Endothelial cell of umbilical vein (primary cell): ENCODE measurements at regions not wholly inside any gene's neighbourhood (a gene's known extent, or its start where the extent isn't known, plus 50 kb on each side); places are given as distances from the start of the nearest gene placed in this dataset.

Source experiments
- BruUV-seq: library from RNA; stranded (reverse); fragments of 400-500 nt; replicated peaks from 2 replicates; lab custom pipeline; 2021; lab: Mats Ljungman, UMichigan
- CTCF ChIA-PET: fragments of 300-600, 350-600 bp; sonication (Branson Sonifier 250); formaldehyde crosslinking; loops from one replicate; lab custom pipeline; 2021; ENCODE audit warnings: antibody characterized with exemption, inconsistent platforms; lab: Charles Lee
- POLR2A ChIA-PET: fragments of 300-600, 350-600 bp; sonication (Branson Sonifier 250); formaldehyde crosslinking; loops from one replicate; lab custom pipeline; 2021; ENCODE audit warnings: antibody characterized with exemption, inconsistent platforms; lab: Charles Lee
- DNase-seq: peaks from one replicate; pipeline ENCODE4 v3.0.0-alpha.2; 2011; ENCODE audit warnings: low read depth, low spot score
- FAIRE-seq: peaks from 2 replicates; lab custom pipeline; 2011; peaks lifted over from hg19 to GRCh38; lab: Jason Lieb, UNC
- H2AFZ ChIP-seq: 2 replicates; pipeline ENCODE4 v1.6.0; 2012; ENCODE audit warnings: low read depth, low read length, control low read depth, inconsistent platforms
- H3K27ac ChIP-seq: 2 replicates; pipeline ENCODE4 v1.5.1; 2011; ENCODE audit warnings: low read depth, mild to moderate bottlenecking, control low read depth, low read length, moderate library complexity; ENCODE audit not compliant: insufficient read depth
- H3K27me3 ChIP-seq, 2 experiments: 2 replicates each; pipeline versions ENCODE4 v1.6.0 to v1.6.1; 2011; ENCODE audit warnings: low read length in 2 of 2, mixed read lengths in 1 of 2; ENCODE audit not compliant: control insufficient read depth in 2 of 2, insufficient read depth in 2 of 2
- H3K36me3 ChIP-seq, 2 experiments: 2 replicates in 1 of 2; 3 replicates in 1 of 2; pipeline ENCODE4 v1.5.1; 2011; ENCODE audit warnings: low read length in 2 of 2, mild to moderate bottlenecking in 1 of 2, moderate library complexity in 1 of 2; ENCODE audit not compliant: control insufficient read depth in 2 of 2, insufficient read depth in 2 of 2; ENCODE audit errors: extremely low read depth in 1 of 2
- H3K4me1 ChIP-seq: 3 replicates; pipeline ENCODE4 v1.5.1; 2011; ENCODE audit warnings: mild to moderate bottlenecking, low read length; ENCODE audit not compliant: control insufficient read depth, insufficient read depth; ENCODE audit errors: extremely low read depth
- H3K4me2 ChIP-seq: 2 replicates; pipeline ENCODE4 v1.6.1; 2011; ENCODE audit warnings: low read length, control low read depth, mixed read lengths; ENCODE audit not compliant: insufficient read depth
- H3K4me3 ChIP-seq, 3 experiments: fragments of 200-600 bp in 1 of 3; sonication (generic), shearing (Covaris generic) in 1 of 3; replicated peaks in 1 of 3; 2 replicates each; pipeline ENCODE4 v1.5.1; 2011 to 2016; ENCODE audit warnings: control low read depth in 3 of 3, low read length in 3 of 3, mild to moderate bottlenecking in 2 of 3, inconsistent platforms in 1 of 3, low read depth in 1 of 3, moderate library complexity in 1 of 3; ENCODE audit not compliant: insufficient read depth in 1 of 3
- H3K79me2 ChIP-seq: 2 replicates; pipeline ENCODE4 v1.6.0; 2012; ENCODE audit warnings: low read length, inconsistent platforms; ENCODE audit not compliant: control insufficient read depth, insufficient read depth
- H3K9ac ChIP-seq: replicated peaks from 2 replicates; pipeline ENCODE3; 2011; ENCODE audit warnings: low read length, control low read depth; ENCODE audit not compliant: insufficient read depth; ENCODE audit errors: extremely low read depth
- H3K9me1 ChIP-seq: replicated peaks from 3 replicates; pipeline ENCODE4 v1.6.0; 2011; ENCODE audit warnings: mild to moderate bottlenecking, low read length; ENCODE audit not compliant: control insufficient read depth, insufficient read depth; ENCODE audit errors: extremely low read depth
- H3K9me3 ChIP-seq: replicated peaks from 2 replicates; pipeline ENCODE4 v1.5.1; 2012; ENCODE audit warnings: low read length, inconsistent platforms; ENCODE audit not compliant: control insufficient read depth, insufficient read depth
- H4K20me1 ChIP-seq: replicated peaks from 2 replicates; pipeline ENCODE3; 2011; ENCODE audit warnings: mild to moderate bottlenecking, low read length; ENCODE audit not compliant: control insufficient read depth, insufficient read depth; ENCODE audit errors: extremely low read depth
- EZH2 ChIP-seq: IDR thresholded peaks from 2 replicates; pipeline ENCODE4 v1.6.1; 2012; ENCODE audit warnings: borderline replicate concordance, low read depth, mild to moderate bottlenecking, moderate library complexity, low read length, inconsistent platforms; ENCODE audit not compliant: severe bottlenecking
- FOS ChIP-seq: IDR thresholded peaks from 2 replicates; pipeline ENCODE4 v1.6.1; 2011; ENCODE audit warnings: mild to moderate bottlenecking, low read length, moderate library complexity, borderline replicate concordance; ENCODE audit not compliant: insufficient read depth
- GATA2 ChIP-seq: IDR thresholded peaks from 2 replicates; pipeline ENCODE4 v1.7.0; 2011; ENCODE audit warnings: low read depth, mild to moderate bottlenecking, moderate library complexity, mixed read lengths, low read length; ENCODE audit not compliant: insufficient read length, insufficient read depth
- JUN ChIP-seq: IDR thresholded peaks from 2 replicates; pipeline ENCODE4 v1.6.1; 2011; ENCODE audit warnings: borderline replicate concordance, low read depth; ENCODE audit not compliant: insufficient read length, insufficient read depth
- MYC ChIP-seq: IDR thresholded peaks from one replicate; pipeline ENCODE4 v1.6.1; 2011; ENCODE audit warnings: mild to moderate bottlenecking, low read depth, low read length
- POLR2A ChIP-seq: IDR thresholded peaks from 2 replicates; pipeline ENCODE4 v1.6.1; 2012; ENCODE audit warnings: low read depth, mild to moderate bottlenecking, control low read depth, low read length
- POLR2AphosphoS5 ChIP-seq: IDR thresholded peaks from 2 replicates; pipeline ENCODE4 v1.6.1; 2012; ENCODE audit warnings: low read depth, mild to moderate bottlenecking, control low read depth, low read length, moderate library complexity; ENCODE audit not compliant: insufficient read depth
- dilution Hi-C: fragments of 300-500 bp; cut with MboI; formaldehyde crosslinking; loops from one replicate; pipeline ENCODE4 v1.15.0; 2019; ENCODE audit warnings: low sequenced_read_pairs; ENCODE audit not compliant: extremely low pct_ligation_motif_present
- intact Hi-C: fragments of 100-400 bp; cut with micrococcal nuclease; formaldehyde crosslinking; loops from one replicate; pipeline ENCODE4 v1.10.0; 2022
- TF ChIP-seq, protein P1 (sequence below): IDR thresholded peaks from 2 replicates; pipeline ENCODE4 v1.6.1; 2011; ENCODE audit not compliant: insufficient read depth, insufficient read length
- TF ChIP-seq, protein P2 (sequence below), 2 donors: IDR thresholded peaks; 1 replicate in 1 of 2; 2 replicates in 1 of 2; pipeline ENCODE4 v1.5.1; 2011; ENCODE audit warnings: low read length in 2 of 2, mild to moderate bottlenecking in 2 of 2, moderate library complexity in 2 of 2, control low read depth in 1 of 2, inconsistent platforms in 1 of 2, low read depth in 1 of 2; ENCODE audit not compliant: insufficient read depth in 1 of 2; ENCODE audit errors: extremely low read depth in 1 of 2

DNA sequence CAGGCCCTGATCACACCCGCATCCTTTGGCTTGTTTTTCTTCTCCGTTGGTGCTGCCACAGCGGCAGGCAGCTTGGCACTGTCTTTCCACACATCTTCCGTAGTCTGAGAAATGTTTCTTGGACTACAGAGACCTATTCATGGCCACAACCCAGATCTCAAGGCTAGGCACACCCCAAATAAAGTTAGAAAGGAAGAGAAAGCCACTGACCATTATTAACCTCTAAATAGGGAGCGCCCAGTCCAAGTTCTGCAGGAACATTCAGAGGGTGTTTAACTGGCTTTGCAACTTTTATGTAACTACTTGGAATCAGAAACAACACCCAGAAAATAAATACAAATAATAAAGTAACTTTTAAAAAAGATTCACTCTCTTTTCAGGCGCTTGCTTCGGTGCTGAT is 124.8 kb upstream of the NEDD9 start:
- TF ChIP-seq POLR2AphosphoS5 (no peak), JUN (no peak), EZH2 (no peak), GATA2 (no peak), FOS (no peak), POLR2A (no peak)

DNA sequence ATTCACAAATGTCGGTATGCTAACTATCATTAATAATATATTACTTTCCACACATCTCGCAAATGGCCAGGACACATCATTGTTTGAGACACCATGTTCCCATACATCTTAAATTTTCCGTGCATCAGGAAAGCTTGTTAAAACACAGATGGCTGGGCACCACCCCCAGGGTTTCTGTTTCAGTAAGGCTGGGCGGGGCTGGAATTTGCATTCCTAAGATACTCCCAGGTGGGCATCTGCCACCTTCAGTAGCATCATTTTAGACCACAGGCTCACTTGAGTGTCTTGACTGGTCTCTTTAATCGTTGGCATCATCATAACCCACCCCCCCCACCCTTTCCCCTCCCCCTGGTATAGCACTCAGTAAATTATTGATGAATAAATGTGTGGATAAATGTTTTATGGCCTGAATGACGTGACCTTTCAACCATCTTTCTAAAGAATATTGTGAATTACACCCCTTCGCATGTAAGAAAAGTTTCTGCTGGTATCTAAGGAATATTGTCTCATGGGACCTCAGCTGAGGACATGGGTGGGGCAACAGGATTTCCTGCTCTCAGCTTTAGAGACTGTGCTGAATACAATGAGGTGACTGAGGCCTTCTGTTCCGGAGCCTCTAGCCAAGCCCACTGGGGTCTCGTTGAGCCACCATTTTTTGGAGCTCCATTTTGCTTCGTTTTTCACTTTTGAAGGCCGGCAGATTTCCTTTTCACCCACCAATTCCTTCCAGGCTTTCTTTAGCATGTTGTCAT is 124.1 kb upstream of the NEDD9 start:
- peaks cover 31% of the 10 kb centered on the region for H3K4me1 ChIP-seq
- H3K9me3 ChIP-seq: no peaks in the 10 kb centered on the region
- no peaks in the 10 kb centered on the region for H3K36me3 ChIP-seq
- no peak overlapping the region for H3K9ac ChIP-seq
- no peak overlapping the region for H3K4me2 ChIP-seq
- H3K79me2 ChIP-seq: no peaks in the 10 kb centered on the region
- CTCF ChIA-PET: no interaction called here
- H3K27ac ChIP-seq: peak overlapping the region; percentile 61
- FAIRE-seq (peak; percentile 76), DNase-seq (peak; percentile 43)
- H2AFZ ChIP-seq: peak overlapping the region; percentile 92
- TF ChIP-seq MYC: no peak
- no peak for TF ChIP-seq JUN
- TF ChIP-seq FOS: no peak
- TF ChIP-seq, protein P1, sequence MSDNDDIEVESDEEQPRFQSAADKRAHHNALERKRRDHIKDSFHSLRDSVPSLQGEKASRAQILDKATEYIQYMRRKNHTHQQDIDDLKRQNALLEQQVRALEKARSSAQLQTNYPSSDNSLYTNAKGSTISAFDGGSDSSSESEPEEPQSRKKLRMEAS: no peak
- no peak for TF ChIP-seq POLR2A
- TF ChIP-seq POLR2AphosphoS5: no peak
- TF ChIP-seq, protein P2, sequence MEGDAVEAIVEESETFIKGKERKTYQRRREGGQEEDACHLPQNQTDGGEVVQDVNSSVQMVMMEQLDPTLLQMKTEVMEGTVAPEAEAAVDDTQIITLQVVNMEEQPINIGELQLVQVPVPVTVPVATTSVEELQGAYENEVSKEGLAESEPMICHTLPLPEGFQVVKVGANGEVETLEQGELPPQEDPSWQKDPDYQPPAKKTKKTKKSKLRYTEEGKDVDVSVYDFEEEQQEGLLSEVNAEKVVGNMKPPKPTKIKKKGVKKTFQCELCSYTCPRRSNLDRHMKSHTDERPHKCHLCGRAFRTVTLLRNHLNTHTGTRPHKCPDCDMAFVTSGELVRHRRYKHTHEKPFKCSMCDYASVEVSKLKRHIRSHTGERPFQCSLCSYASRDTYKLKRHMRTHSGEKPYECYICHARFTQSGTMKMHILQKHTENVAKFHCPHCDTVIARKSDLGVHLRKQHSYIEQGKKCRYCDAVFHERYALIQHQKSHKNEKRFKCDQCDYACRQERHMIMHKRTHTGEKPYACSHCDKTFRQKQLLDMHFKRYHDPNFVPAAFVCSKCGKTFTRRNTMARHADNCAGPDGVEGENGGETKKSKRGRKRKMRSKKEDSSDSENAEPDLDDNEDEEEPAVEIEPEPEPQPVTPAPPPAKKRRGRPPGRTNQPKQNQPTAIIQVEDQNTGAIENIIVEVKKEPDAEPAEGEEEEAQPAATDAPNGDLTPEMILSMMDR (IDR thresholded peaks at IDR 0.05; ENCODE audit: extremely low read depth in 1 of 2, insufficient read depth in 1 of 2, low read depth in 1 of 2, low read length in 2 of 2): no peak
- no peak for TF ChIP-seq EZH2
- no peak for TF ChIP-seq GATA2
- intact Hi-C loops: no loop called here
- H4K20me1 ChIP-seq: no peaks in the 10 kb centered on the region
- no TSS peak for BruUV-seq
- dilution Hi-C loops: no loop called here
- POLR2A ChIA-PET: interaction anchor here (0.6 kb wide), 1 partner anchor 94 kb away, joined by 3 read pairs; no protein-coding TSS in a partner anchor
- no peak overlapping the region for H3K4me3 ChIP-seq
- H3K9me1 ChIP-seq: no peaks in the 10 kb centered on the region
- no peaks in the 10 kb centered on the region for H3K27me3 ChIP-seq

More for the DNA sequence above, 124.8 kb upstream of the NEDD9 start:
- no peaks in the 10 kb centered on the region for H3K9me1 ChIP-seq
- no peaks in the 10 kb centered on the region for H3K9me3 ChIP-seq
- no peaks in the 10 kb centered on the region for H3K79me2 ChIP-seq
- H3K27me3 ChIP-seq: no peaks in the 10 kb centered on the region
- H3K27ac ChIP-seq: peak overlapping the region; percentile 61
- H3K9ac ChIP-seq: no peak overlapping the region
- H4K20me1 ChIP-seq: no peaks in the 10 kb centered on the region
- no peak overlapping the region for H3K4me3 ChIP-seq
- H3K36me3 ChIP-seq: no peaks in the 10 kb centered on the region
- CTCF ChIA-PET: no interaction called here
- dilution Hi-C loops (no loop called here), intact Hi-C loops (no loop called here)
- POLR2A ChIA-PET: no interaction called here
- peak overlapping the region; percentile 92 for H2AFZ ChIP-seq
- DNase-seq (no peak), FAIRE-seq (no peak)
- H3K4me2 ChIP-seq: no peak overlapping the region
- peaks cover 31% of the 10 kb centered on the region for H3K4me1 ChIP-seq
- BruUV-seq: no TSS peak
